Duodenal mucosa (tissue), 2 donors: ENCODE measurements at regions not wholly inside any gene's neighbourhood (a gene's known extent, or its start where the extent isn't known, plus 50 kb on each side); places are given as distances from the start of the nearest gene placed in this dataset.

Source experiments
- H3K27ac ChIP-seq: one replicate; pipeline ENCODE4 v1.7.0; 2013; ENCODE audit warnings: low read depth, low read length
- H3K27me3 ChIP-seq, 2 donors: one replicate each; pipeline ENCODE4 v1.7.0; 2013; ENCODE audit warnings: low read length in 2 of 2, control low read depth in 1 of 2; ENCODE audit not compliant: insufficient read depth in 2 of 2, control insufficient read depth in 1 of 2
- H3K36me3 ChIP-seq, 2 donors: one replicate each; pipeline ENCODE4 v1.7.0; 2013; ENCODE audit warnings: low read length in 2 of 2, control low read depth in 1 of 2; ENCODE audit not compliant: insufficient read depth in 2 of 2, control insufficient read depth in 1 of 2
- H3K4me1 ChIP-seq, 2 donors: one replicate each; pipeline ENCODE4 v1.7.0; 2013; ENCODE audit warnings: low read length in 2 of 2, control low read depth in 1 of 2; ENCODE audit not compliant: insufficient read depth in 2 of 2, control insufficient read depth in 1 of 2
- H3K4me3 ChIP-seq, 2 donors: one replicate each; pipeline ENCODE4 v1.7.0; 2013; ENCODE audit warnings: low read length in 2 of 2, low read depth in 1 of 2
- H3K9ac ChIP-seq, 2 donors: one replicate each; pipeline ENCODE4 v1.7.0; 2013; ENCODE audit warnings: low read length in 2 of 2, low read depth in 1 of 2
- H3K9me3 ChIP-seq, 2 donors: one replicate each; pipeline ENCODE4 v1.7.0; 2013; ENCODE audit warnings: low read length in 2 of 2, control low read depth in 1 of 2; ENCODE audit not compliant: control insufficient read depth in 1 of 2

DNA sequence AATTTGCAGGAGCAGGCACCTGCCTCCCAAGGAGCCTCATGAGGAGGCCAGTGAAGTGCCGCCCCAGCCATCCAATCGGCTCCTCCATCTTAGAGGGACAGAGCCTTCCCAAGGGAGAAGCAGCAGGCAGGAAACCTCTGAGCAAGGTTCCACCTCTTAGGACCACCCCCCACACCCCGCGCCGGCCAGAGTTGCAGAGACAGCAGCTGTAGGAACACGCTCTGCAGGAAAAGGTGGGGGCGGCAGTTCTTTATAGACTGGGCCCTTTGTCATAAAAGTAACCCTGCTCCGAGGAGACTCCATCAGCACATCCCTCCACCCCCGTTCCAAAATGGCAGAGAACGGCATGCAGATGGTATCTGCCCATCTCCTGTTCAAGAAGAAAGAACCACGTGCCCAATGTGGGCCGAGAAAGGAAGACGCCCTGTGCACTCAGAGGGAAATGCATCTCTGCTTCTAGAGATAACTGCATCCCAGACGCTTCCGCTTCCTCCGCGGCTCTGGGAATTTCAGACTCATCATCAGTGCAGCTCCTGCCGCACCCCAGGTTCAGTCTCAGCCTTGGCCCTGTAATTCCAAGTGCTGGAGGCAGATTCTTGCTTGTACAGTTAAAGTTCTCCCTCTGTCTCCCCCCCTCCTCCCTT, 98.5 kb downstream of the SPATA19 start:
- Histone ChIP-seq H3K27me3 (no peaks in the 10 kb centered on the region), H3K27ac (no peak overlapping the region), H3K4me3 (no peak overlapping the region), H3K9me3 (peaks cover 0 to 4% of the 10 kb centered on the region in 2 donors), H3K4me1 (no peaks in the 10 kb centered on the region), H3K36me3 (no peaks in the 10 kb centered on the region), H3K9ac (no peak overlapping the region)

DNA sequence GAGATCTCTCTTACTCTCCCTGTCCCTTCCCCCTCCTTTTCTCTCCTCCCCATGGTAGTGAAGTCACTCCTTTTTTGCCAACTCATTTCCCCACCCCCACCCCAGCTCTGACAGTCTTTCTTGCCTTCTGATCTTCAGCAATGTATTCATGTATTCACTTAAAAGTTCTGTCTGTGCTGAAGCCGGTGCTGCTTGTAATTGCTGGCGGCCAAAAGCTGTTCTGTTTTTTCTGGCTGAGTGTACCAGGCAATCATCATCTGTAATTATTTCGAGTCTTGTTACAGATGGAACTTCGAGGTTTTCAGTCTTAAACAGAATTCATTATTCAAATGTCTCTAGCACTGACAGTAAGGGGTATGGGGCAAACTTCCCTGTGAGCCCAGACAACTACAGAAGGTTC, 99.5 kb downstream of the SPATA19 start:
- Histone ChIP-seq H3K27me3 (no peaks in the 10 kb centered on the region), H3K27ac (no peak overlapping the region), H3K4me3 (no peak overlapping the region), H3K36me3 (no peaks in the 10 kb centered on the region), H3K9ac (no peak overlapping the region), H3K4me1 (no peaks in the 10 kb centered on the region), H3K9me3 (peaks cover 0 to 4% of the 10 kb centered on the region in 2 donors)

DNA sequence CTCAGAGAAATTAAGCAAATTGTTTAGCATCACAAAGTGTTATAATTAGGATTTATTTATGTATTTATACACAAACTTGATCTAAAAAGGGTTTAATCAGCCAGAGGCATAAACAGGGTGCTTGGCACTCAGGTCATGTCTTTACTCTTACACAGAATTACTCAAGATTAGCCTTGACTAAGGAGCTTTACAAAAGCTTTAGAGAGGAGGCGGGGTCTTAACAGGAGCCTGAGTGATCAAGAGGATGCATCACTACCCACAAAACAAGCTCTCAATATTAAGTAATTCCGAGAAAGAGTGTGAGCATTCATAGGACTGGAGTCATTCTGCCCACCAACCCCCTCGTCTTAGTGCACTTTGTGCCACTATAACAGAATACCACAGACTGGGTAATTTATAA, 103.0 kb downstream of the SPATA19 start:
- H3K9ac ChIP-seq, result no peak overlapping the region
- H3K9me3 ChIP-seq, result no peaks in the 10 kb centered on the region
- H3K4me1 ChIP-seq, result no peaks in the 10 kb centered on the region

DNA sequence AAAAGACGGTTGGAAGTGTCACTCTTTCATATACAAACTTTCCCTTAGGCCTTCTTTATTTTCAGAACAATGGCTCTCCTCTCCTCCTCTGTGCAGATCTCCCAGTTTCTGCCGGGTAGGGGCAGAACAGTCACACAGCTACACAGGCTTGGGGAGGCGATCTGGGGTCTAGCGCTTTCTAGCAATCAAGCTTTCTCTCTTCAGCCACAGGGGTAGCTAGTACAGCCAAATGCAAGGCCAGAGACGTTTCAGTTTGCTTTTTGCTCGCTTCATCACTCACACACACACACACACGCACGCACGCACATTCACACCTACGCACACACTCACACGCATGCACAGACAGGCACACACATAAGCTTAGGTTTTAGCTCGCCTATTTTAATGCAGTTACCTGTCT, 104.3 kb downstream of the SPATA19 start:
- H3K4me1 ChIP-seq, result no peaks in the 10 kb centered on the region

More for the DNA sequence above, 103.0 kb downstream of the SPATA19 start:
- H3K36me3 ChIP-seq, result no peaks in the 10 kb centered on the region
- no peaks in the 10 kb centered on the region for H3K27me3 ChIP-seq
- no peak overlapping the region for H3K4me3 ChIP-seq
- H3K27ac ChIP-seq, result no peak overlapping the region

DNA sequence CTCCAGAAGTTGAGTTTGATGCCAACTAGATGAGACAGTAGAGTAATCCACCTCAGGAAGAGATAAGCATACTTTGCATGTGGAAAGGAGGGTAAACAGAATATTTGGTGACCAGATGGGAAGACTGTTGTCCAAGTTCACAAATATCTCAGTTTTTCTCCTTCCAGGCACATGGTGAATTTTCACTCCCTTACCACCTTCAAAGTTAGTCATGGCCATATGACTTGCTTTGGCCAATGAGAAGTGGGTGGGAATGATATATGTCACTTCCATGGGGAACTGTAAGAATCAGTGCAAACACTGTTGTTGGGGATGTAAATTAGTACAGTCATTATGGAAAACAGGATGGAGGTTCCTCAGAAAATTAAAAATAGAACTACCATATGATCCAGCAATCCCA, 105.8 kb downstream of the SPATA19 start:
- no peak overlapping the region for H3K27ac ChIP-seq
- H3K27me3 ChIP-seq, result no peaks in the 10 kb centered on the region
- no peak overlapping the region for H3K4me3 ChIP-seq
- no peak overlapping the region for H3K9ac ChIP-seq
- H3K36me3 ChIP-seq, result no peaks in the 10 kb centered on the region
- no peaks in the 10 kb centered on the region for H3K9me3 ChIP-seq
- no peaks in the 10 kb centered on the region for H3K4me1 ChIP-seq

More for the DNA sequence above, 104.3 kb downstream of the SPATA19 start:
- Histone ChIP-seq H3K9ac (no peak overlapping the region), H3K36me3 (no peaks in the 10 kb centered on the region), H3K4me3 (no peak overlapping the region), H3K9me3 (no peaks in the 10 kb centered on the region), H3K27me3 (no peaks in the 10 kb centered on the region), H3K27ac (no peak overlapping the region)

DNA sequence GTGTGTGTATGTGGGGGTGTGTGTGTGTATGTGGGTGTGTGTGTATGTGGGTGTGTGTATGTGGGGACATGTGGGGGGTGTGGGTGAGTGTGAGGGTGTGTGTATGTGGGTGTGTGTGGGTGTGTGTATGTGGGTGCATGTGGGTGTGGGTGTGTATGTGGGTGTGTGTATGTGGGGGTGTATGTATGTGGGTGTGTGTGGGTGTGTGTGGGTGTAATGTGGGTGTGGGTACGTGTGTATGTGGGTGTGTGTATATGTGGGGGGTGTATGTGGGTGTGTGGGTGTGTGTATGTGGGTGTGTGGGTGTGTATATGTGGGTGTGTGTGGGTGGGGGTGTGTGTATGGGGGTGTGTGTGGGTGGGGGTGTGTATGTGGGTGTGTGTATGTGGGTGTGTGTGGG, 106.7 kb downstream of the SPATA19 start:
- H3K9me3 ChIP-seq, result no peaks in the 10 kb centered on the region
- no peak overlapping the region for H3K9ac ChIP-seq
- no peaks in the 10 kb centered on the region for H3K4me1 ChIP-seq
- no peak overlapping the region for H3K27ac ChIP-seq
- H3K27me3 ChIP-seq, result no peaks in the 10 kb centered on the region
- no peak overlapping the region for H3K4me3 ChIP-seq
- no peaks in the 10 kb centered on the region for H3K36me3 ChIP-seq

DNA sequence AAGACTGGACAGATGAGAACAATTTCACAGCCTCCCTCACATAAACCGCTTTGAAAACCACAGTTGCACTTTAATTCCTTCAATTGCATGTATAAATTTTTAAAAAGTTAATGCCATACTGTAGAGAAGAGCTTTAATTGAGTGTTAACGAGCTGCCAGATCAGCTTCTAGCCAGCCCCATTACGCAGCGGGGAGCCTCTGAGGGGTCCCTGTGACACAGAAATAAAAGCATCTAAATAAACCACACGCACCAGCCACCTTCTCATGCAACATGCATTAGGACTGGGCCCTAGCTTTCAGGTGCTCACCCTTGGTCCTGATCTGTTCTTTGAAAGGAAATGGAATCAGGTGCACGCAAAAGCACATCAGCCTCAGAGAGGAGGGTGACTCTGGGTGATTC, 111.7 kb downstream of the SPATA19 start:
- no peak overlapping the region for H3K9ac ChIP-seq
- no peaks in the 10 kb centered on the region for H3K9me3 ChIP-seq
- H3K36me3 ChIP-seq, result no peaks in the 10 kb centered on the region
- no peak overlapping the region for H3K4me3 ChIP-seq
- no peaks in the 10 kb centered on the region for H3K4me1 ChIP-seq
- no peak overlapping the region for H3K27ac ChIP-seq
- H3K27me3 ChIP-seq, result no peaks in the 10 kb centered on the region

DNA sequence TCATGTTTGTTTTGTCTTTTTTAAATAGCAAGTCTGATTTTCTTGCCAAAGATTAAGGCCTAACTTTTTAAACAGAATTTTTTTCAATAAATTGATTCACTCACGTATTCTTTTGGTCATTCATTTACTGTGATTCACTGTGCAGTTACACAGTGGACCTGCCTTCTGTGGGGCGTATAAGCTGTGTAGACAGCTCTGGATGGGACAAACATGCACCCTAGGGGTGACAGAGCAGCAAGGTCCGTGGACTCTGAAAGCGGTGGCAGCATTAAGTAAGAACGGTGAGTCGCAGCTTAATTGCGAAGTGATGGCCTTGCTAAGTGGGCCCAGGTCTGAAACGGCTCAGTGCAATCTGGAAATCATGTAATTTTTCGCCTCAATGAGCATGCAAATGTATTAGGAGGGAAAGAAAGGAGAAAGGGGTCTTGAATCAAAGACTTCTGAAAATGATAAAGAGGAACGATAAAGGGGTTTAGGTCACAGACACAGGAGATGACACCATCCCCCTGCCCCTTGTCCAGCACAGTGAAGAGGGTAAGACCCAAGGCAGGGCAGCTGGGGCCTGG, 113.1 kb downstream of the SPATA19 start:
- Histone ChIP-seq H3K4me1 (no peaks in the 10 kb centered on the region), H3K9me3 (no peaks in the 10 kb centered on the region), H3K27me3 (no peaks in the 10 kb centered on the region), H3K27ac (no peak overlapping the region), H3K36me3 (no peaks in the 10 kb centered on the region), H3K4me3 (no peak overlapping the region), H3K9ac (no peak overlapping the region)

DNA sequence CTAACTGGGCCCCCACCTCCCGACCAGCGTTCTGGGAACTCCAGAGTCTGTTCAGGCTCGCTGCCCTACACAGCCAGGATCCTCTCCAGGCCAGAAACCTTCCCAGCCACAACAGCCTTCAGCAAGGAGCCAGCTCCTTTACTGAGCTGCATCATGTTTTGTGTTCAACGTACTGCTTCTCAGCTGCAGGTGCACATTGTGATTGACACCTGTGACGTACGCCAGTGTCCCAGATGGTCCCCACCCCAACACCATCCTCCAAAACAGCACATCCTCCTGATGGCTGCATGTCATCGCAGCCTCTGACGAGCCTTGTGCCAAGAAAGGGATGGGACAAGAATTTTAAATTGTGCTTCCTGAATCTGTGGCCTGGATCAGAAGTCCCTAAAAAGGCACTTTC, 117.5 kb downstream of the SPATA19 start:
- Histone ChIP-seq H3K4me1 (no peaks in the 10 kb centered on the region), H3K4me3 (no peak overlapping the region), H3K9me3 (no peaks in the 10 kb centered on the region), H3K36me3 (no peaks in the 10 kb centered on the region), H3K27me3 (no peaks in the 10 kb centered on the region), H3K9ac (no peak overlapping the region), H3K27ac (no peak overlapping the region)

DNA sequence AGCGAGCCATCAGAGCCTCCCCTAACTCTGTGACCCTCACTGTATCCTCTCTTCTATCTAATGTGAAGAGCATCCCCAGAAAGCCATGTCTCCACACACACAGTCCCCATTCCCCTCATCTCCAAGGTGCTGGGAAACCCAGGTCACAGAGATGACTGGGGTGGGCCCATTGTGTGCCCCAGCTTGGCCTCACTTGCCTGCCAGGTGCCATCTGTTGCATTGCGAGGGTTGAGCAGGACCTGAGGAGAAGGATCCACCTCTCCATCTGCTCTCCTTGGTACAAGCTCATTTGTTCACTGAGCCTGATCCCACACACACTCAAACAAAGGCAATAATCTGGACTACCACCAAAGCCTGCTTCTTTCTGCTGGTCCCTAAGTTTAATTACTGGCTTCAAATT, 118.8 kb downstream of the SPATA19 start:
- no peaks in the 10 kb centered on the region for H3K4me1 ChIP-seq
- H3K4me3 ChIP-seq, result no peak overlapping the region
- H3K9me3 ChIP-seq, result no peaks in the 10 kb centered on the region
- no peaks in the 10 kb centered on the region for H3K36me3 ChIP-seq
- H3K27me3 ChIP-seq, result no peaks in the 10 kb centered on the region
- H3K9ac ChIP-seq, result no peak overlapping the region
- H3K27ac ChIP-seq, result no peak overlapping the region
